Fibroblast of villous mesenchyme (primary cell): ENCODE measurements at regions not wholly inside any gene's neighbourhood (a gene's known extent, or its start where the extent isn't known, plus 50 kb on each side); places are given as distances from the start of the nearest gene placed in this dataset.

Experiments used
- DNase-seq: peaks from one replicate; pipeline ENCODE4 v3.0.0-alpha.2; 2010; ENCODE audit warnings: low read depth
- H3K4me3 ChIP-seq: 2 replicates; pipeline ENCODE4 v1.5.1; 2011; ENCODE audit warnings: low read depth, mild to moderate bottlenecking, low read length
- CTCF ChIP-seq: IDR thresholded peaks from 2 replicates; pipeline ENCODE4 v1.5.1; 2012; ENCODE audit warnings: low read depth, mild to moderate bottlenecking, low read length; ENCODE audit not compliant: insufficient read depth

- no peak for DNase-seq
- H3K4me3 ChIP-seq: no peak overlapping the region
- TF ChIP-seq CTCF: no peak
These were observed 425.4 kb upstream of the VRK2 start for GRCh38 chr2:57621122-57621663.

GRCh38 chr2:57622009-57622408 is 424.6 kb upstream of the VRK2 start:
- no peak for TF ChIP-seq CTCF
- DNase-seq: no peak
- H3K4me3 ChIP-seq: no peak overlapping the region

- H3K4me3 ChIP-seq: no peak overlapping the region
- no peak for DNase-seq
- no peak for TF ChIP-seq CTCF
These were observed 390.4 kb upstream of the VRK2 start for GRCh38 chr2:57656198-57656597.

GRCh38 chr2:57669570-57669969 is 377.0 kb upstream of the VRK2 start:
- TF ChIP-seq CTCF: no peak
- H3K4me3 ChIP-seq: no peak overlapping the region
- DNase-seq: no peak

- DNase-seq: no peak
These were observed 372.6 kb upstream of the VRK2 start for GRCh38 chr2:57674025-57674424.

GRCh38 chr2:57674743-57675142 is 371.9 kb upstream of the VRK2 start:
- no peak overlapping the region for H3K4me3 ChIP-seq
- DNase-seq: no peak
- no peak for TF ChIP-seq CTCF

More at GRCh38 chr2:57674025-57674424, 372.6 kb upstream of the VRK2 start:
- no peak overlapping the region for H3K4me3 ChIP-seq
- no peak for TF ChIP-seq CTCF

- no peak for TF ChIP-seq CTCF
- H3K4me3 ChIP-seq: no peak overlapping the region
- DNase-seq: no peak
These were observed 369.3 kb upstream of the VRK2 start for GRCh38 chr2:57677296-57677695.
